ENCODE measurements at regions not wholly inside any gene's neighbourhood (a gene's known extent, or its start where the extent isn't known, plus 50 kb on each side); places are given as distances from the start of the nearest gene placed in this dataset.

- no peak for DNase-seq
Observed at GRCh38 chr6:40794586-40794985, 207.4 kb upstream of the LRFN2 start.

- no peak for DNase-seq
Observed at GRCh38 chr6:40792183-40792582, 205.0 kb upstream of the LRFN2 start.

- no peak for DNase-seq
Observed at GRCh38 chr6:40791004-40791403, 203.8 kb upstream of the LRFN2 start.

- no peak for DNase-seq
Observed at GRCh38 chr6:40788661-40789655, 201.8 kb upstream of the LRFN2 start.

GRCh38 chr6:40782355-40782754 lies 195.2 kb upstream of the LRFN2 start:
- no peak for DNase-seq

- no peak for DNase-seq
Observed at GRCh38 chr6:40780637-40781036, 193.5 kb upstream of the LRFN2 start.

- DNase-seq: no peak
Observed at GRCh38 chr6:40779409-40779808, 192.2 kb upstream of the LRFN2 start.

- DNase-seq: no peak
Observed at GRCh38 chr6:40778918-40779317, 191.8 kb upstream of the LRFN2 start.

GRCh38 chr6:40778196-40778595 lies 191.0 kb upstream of the LRFN2 start:
- DNase-seq: no peak

GRCh38 chr6:40774932-40775331 lies 187.8 kb upstream of the LRFN2 start:
- no peak for DNase-seq

GRCh38 chr6:40770794-40771193 lies 183.6 kb upstream of the LRFN2 start:
- no peak for DNase-seq

- no peak for DNase-seq
Observed at GRCh38 chr6:40764726-40765125, 177.6 kb upstream of the LRFN2 start.

GRCh38 chr6:40762981-40763380 lies 175.8 kb upstream of the LRFN2 start:
- no peak for DNase-seq

- DNase-seq: no peak
Observed at GRCh38 chr6:40760887-40761286, 173.7 kb upstream of the LRFN2 start.

- DNase-seq: no peak
Observed at GRCh38 chr6:40759838-40760237, 172.7 kb upstream of the LRFN2 start.

- DNase-seq: no peak
Observed at GRCh38 chr6:40759264-40759663, 172.1 kb upstream of the LRFN2 start.

- no peak for DNase-seq
Observed at GRCh38 chr6:40755749-40756452, 168.7 kb upstream of the LRFN2 start.

GRCh38 chr6:40755046-40755681 lies 168.0 kb upstream of the LRFN2 start:
- no peak for DNase-seq

GRCh38 chr6:40754461-40755045 lies 167.4 kb upstream of the LRFN2 start:
- DNase-seq: no peak

- DNase-seq: no peak
Observed at GRCh38 chr6:40753675-40754448, 166.7 kb upstream of the LRFN2 start.

- DNase-seq: no peak
Observed at GRCh38 chr6:40753048-40753447, 165.9 kb upstream of the LRFN2 start.

- no peak for DNase-seq
Observed at GRCh38 chr6:40744835-40745234, 157.7 kb upstream of the LRFN2 start.

Measured in C1 segment of cervical spinal cord (tissue), 14 donors.